ENCODE measurements at regions not wholly inside any gene's neighbourhood (a gene's known extent, or its start where the extent isn't known, plus 50 kb on each side); places are given as distances from the start of the nearest gene placed in this dataset.

DNA sequence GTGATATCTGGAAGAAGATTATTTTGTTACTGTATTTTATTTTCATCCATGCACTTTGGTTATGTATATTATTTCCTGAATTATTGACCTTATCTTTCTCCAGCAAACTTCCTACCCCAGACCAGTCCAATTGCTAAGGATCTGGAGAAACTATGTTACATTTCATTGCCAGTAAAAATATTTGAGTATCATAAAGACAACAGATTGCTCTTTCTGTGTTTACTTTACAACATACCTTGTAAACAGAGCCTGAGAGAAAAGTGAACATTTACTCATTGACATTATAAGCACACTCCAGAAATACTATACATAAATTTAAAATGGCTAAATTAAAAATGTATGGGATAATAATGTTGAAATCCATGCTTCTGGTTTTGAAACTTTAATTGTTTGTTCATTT is 186.2 kb upstream of the FAM3C start:
- H3K4me3 ChIP-seq = no peak overlapping the region
- no peak for TF ChIP-seq POLR2AphosphoS5 (IDR thresholded peaks at IDR 0.05)
- TF ChIP-seq EP300 (IDR thresholded peaks at IDR 0.05) = no peak
- TF ChIP-seq CTCF (IDR thresholded peaks at IDR 0.05) = no peak
- TF ChIP-seq POLR2A (IDR thresholded peaks at IDR 0.05; ENCODE audit: low read depth) = no peak
- no peaks in the 10 kb centered on the region for H3K36me3 ChIP-seq
- no peak for DNase-seq (ENCODE audit: extremely low spot score)
- no peak overlapping the region for H3K27ac ChIP-seq (replicated peaks in 1 of 4)
- no peaks in the 10 kb centered on the region for H3K9me3 ChIP-seq
- no peaks in the 10 kb centered on the region for H3K4me1 ChIP-seq
- no peaks in the 10 kb centered on the region for H3K27me3 ChIP-seq
- intact Hi-C loops (cut with DNase I) = no loop called here

GRCh38 chr7:121579639-121580038 is 183.5 kb upstream of the FAM3C start:
- no peaks in the 10 kb centered on the region for H3K4me1 ChIP-seq
- intact Hi-C loops (cut with DNase I) = no loop called here
- 89% methylated on average over 1 of the region's 1 CpG for WGBS
- H3K27ac ChIP-seq (replicated peaks in 1 of 4) = no peak overlapping the region
- no peaks in the 10 kb centered on the region for H3K27me3 ChIP-seq
- no peak for DNase-seq (ENCODE audit: extremely low spot score)
- TF ChIP-seq POLR2A (IDR thresholded peaks at IDR 0.05; ENCODE audit: low read depth) (no peak), CTCF (IDR thresholded peaks at IDR 0.05) (no peak), EP300 (IDR thresholded peaks at IDR 0.05) (no peak), POLR2AphosphoS5 (IDR thresholded peaks at IDR 0.05) (no peak)
- no peak overlapping the region for H3K4me3 ChIP-seq
- no peaks in the 10 kb centered on the region for H3K9me3 ChIP-seq
- H3K36me3 ChIP-seq = no peaks in the 10 kb centered on the region

- H3K9me3 ChIP-seq = no peaks in the 10 kb centered on the region
- no peaks in the 10 kb centered on the region for H3K4me1 ChIP-seq
- H3K27ac ChIP-seq (replicated peaks in 1 of 4) = no peak overlapping the region
- H3K36me3 ChIP-seq = no peaks in the 10 kb centered on the region
- no peak for DNase-seq (ENCODE audit: extremely low spot score)
- intact Hi-C loops (cut with DNase I) = no loop called here
- 19% methylated on average over 3 of the region's 3 CpGs for WGBS
- H3K4me3 ChIP-seq = no peak overlapping the region
- TF ChIP-seq POLR2AphosphoS5 (IDR thresholded peaks at IDR 0.05) (no peak), CTCF (IDR thresholded peaks at IDR 0.05) (no peak), EP300 (IDR thresholded peaks at IDR 0.05) (no peak), POLR2A (IDR thresholded peaks at IDR 0.05; ENCODE audit: low read depth) (no peak)
- H3K27me3 ChIP-seq = no peaks in the 10 kb centered on the region
These were observed 182.6 kb upstream of the FAM3C start for GRCh38 chr7:121578669-121579068.

DNA sequence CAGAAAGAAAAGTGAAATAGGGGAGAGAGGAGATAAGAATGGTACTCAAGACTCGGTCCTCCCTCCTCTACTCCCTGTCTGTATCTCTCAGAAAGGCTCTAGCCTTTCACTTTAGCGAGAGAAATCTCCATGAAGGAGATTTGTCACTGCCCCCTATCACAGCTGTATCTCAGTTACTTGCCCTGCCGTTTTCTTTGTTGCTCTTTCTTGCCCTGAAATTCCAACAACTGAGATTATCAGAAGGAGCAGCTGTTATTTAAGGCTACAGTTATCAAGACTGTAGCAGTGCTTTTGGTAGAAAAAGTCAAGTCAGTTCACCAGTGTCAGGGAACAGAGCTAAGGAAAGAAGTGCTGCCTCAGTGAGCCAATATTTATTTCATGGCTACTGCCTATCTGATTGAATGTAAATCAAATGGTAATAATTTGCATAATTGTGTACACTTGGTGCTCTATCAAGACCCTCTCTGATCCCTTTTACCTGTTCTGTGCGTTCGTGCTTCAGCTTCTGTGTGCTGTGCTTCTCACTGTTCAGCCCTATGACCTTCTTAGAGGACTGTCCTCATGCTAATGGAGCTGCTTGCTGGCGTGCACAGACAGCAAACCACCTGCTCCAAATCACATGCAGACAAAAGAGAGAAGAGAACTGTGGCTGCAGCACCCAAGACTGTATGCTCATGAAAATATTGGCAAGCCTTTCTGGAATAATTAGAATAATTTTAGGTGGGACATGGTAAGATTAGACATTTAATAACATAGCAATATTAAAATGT is 180.2 kb upstream of the FAM3C start:
- WGBS = 61% methylated on average over 6 of the region's 6 CpGs
- H3K27me3 ChIP-seq = no peaks in the 10 kb centered on the region
- TF ChIP-seq POLR2A (IDR thresholded peaks at IDR 0.05; ENCODE audit: low read depth) (no peak), CTCF (IDR thresholded peaks at IDR 0.05) (no peak), POLR2AphosphoS5 (IDR thresholded peaks at IDR 0.05) (no peak), EP300 (IDR thresholded peaks at IDR 0.05) (no peak)
- no peaks in the 10 kb centered on the region for H3K36me3 ChIP-seq
- no peak overlapping the region for H3K27ac ChIP-seq (replicated peaks in 1 of 4)
- no peaks in the 10 kb centered on the region for H3K9me3 ChIP-seq
- intact Hi-C loops (cut with DNase I) = no loop called here
- H3K4me1 ChIP-seq = no peaks in the 10 kb centered on the region
- no peak for DNase-seq (ENCODE audit: extremely low spot score)
- H3K4me3 ChIP-seq = no peak overlapping the region

Data from esophagus muscularis mucosa (tissue), 4 donors.